Hepatocyte (in vitro differentiated cells): ENCODE measurements at regions not wholly inside any gene's neighbourhood (a gene's known extent, or its start where the extent isn't known, plus 50 kb on each side); places are given as distances from the start of the nearest gene placed in this dataset.

ENCODE experiments used
- DNase-seq: peaks from one replicate; pipeline ENCODE4 v3.0.0-alpha.2; 2016; ENCODE audit warnings: low spot score
- H2AFZ ChIP-seq: fragments of 200-600 bp; sonication (generic); 2 replicates; pipeline ENCODE4 v1.6.0; 2016; ENCODE audit warnings: antibody characterized with exemption, mild to moderate bottlenecking
- H3K27ac ChIP-seq: fragments of 200-600 bp; sonication (generic); 2 replicates; pipeline ENCODE4 v1.5.1; 2016; ENCODE audit warnings: mild to moderate bottlenecking
- H3K27me3 ChIP-seq: fragments of 200-600 bp; sonication (generic); 2 replicates; pipeline ENCODE4 v1.6.1; 2016
- H3K36me3 ChIP-seq: fragments of 200-600 bp; sonication (generic); replicated peaks from 2 replicates; pipeline ENCODE4 v1.5.1; 2016; ENCODE audit warnings: low read depth; ENCODE audit not compliant: insufficient read depth
- H3K4me1 ChIP-seq: fragments of 200-600 bp; sonication (generic); 2 replicates; pipeline ENCODE4 v1.5.1; 2016; ENCODE audit warnings: mild to moderate bottlenecking, moderate library complexity; ENCODE audit not compliant: insufficient read depth
- H3K4me2 ChIP-seq: fragments of 200-600 bp; sonication (generic); 2 replicates; pipeline ENCODE4 v1.6.0; 2016
- H3K4me3 ChIP-seq: fragments of 200-600 bp; sonication (generic); 2 replicates; pipeline ENCODE4 v1.5.1; 2016; ENCODE audit warnings: mild to moderate bottlenecking
- H3K79me2 ChIP-seq: fragments of 200-600 bp; sonication (generic); 2 replicates; pipeline ENCODE4 v1.6.0; 2017; ENCODE audit warnings: mild to moderate bottlenecking
- H3K9me2 ChIP-seq: fragments of 200-600 bp; sonication (generic); replicated peaks from 2 replicates; pipeline ENCODE4 v1.6.0; 2017; ENCODE audit warnings: mild to moderate bottlenecking; ENCODE audit not compliant: insufficient read depth
- H3K9me3 ChIP-seq: fragments of 200-600 bp; sonication (generic); 2 replicates; pipeline ENCODE4 v1.5.1; 2016; ENCODE audit warnings: low read depth, mild to moderate bottlenecking
- H4K20me1 ChIP-seq: fragments of 200-600 bp; sonication (generic); 2 replicates; pipeline ENCODE4 v1.6.0; 2016; ENCODE audit warnings: mild to moderate bottlenecking; ENCODE audit not compliant: insufficient read depth, poor library complexity, severe bottlenecking
- CTCF ChIP-seq: fragments of 200-600 bp; sonication (generic); IDR thresholded peaks from 2 replicates; pipeline ENCODE4 v1.5.1; 2016; ENCODE audit warnings: antibody characterized with exemption, mild to moderate bottlenecking; ENCODE audit not compliant: poor library complexity
- EZH2 ChIP-seq: fragments of 200-600 bp; sonication (generic); IDR thresholded peaks from 2 replicates; pipeline ENCODE4 v1.6.1; 2016; ENCODE audit warnings: antibody characterized with exemption, mild to moderate bottlenecking, borderline replicate concordance
- EZH2phosphoT487 ChIP-seq: fragments of 200-600 bp; sonication (generic); IDR thresholded peaks from one replicate; pipeline ENCODE4 v1.6.1; 2018; ENCODE audit warnings: antibody characterized with exemption, mild to moderate bottlenecking, low read depth, moderate library complexity; ENCODE audit not compliant: unreplicated experiment, severe bottlenecking
- WGBS: methylation state at CpG from one replicate; pipeline ENCODE4 v1.1.6; 2016; ENCODE audit warnings: low lambda C conversion rate; ENCODE audit errors: missing lambda C conversion rate; 5-methylcytosine and 5-hydroxymethylcytosine counted together

- Histone ChIP-seq H3K4me1 (no peaks in the 10 kb centered on the region), H3K9me3 (no peaks in the 10 kb centered on the region), H4K20me1 (no peaks in the 10 kb centered on the region), H3K4me2 (no peak overlapping the region), H3K4me3 (no peak overlapping the region), H3K27me3 (peaks cover 6% of the 10 kb centered on the region), H3K79me2 (no peaks in the 10 kb centered on the region), H3K36me3 (no peaks in the 10 kb centered on the region), H3K27ac (no peak overlapping the region), H2AFZ (no peak overlapping the region), H3K9me2 (no peaks in the 10 kb centered on the region)
- no peak for DNase-seq
- WGBS, result 66% methylated on average over 5 of the region's 5 CpGs
- no peak for TF ChIP-seq CTCF
- no peak for TF ChIP-seq EZH2
- TF ChIP-seq EZH2phosphoT487, result no peak
Observed at GRCh38 chr2:155730804-155731203, 601.7 kb downstream of the NR4A2 start.

GRCh38 chr2:155727187-155727895, 605.2 kb downstream of the NR4A2 start:
- H3K36me3 ChIP-seq, result no peaks in the 10 kb centered on the region
- H3K27ac ChIP-seq, result no peak overlapping the region
- H3K79me2 ChIP-seq, result no peaks in the 10 kb centered on the region
- peaks cover 6% of the 10 kb centered on the region for H3K27me3 ChIP-seq
- H3K4me2 ChIP-seq, result peak overlapping the region; percentile 59
- H3K9me2 ChIP-seq, result no peaks in the 10 kb centered on the region
- no peaks in the 10 kb centered on the region for H4K20me1 ChIP-seq
- no peaks in the 10 kb centered on the region for H3K4me1 ChIP-seq
- TF ChIP-seq EZH2 (no peak), CTCF (no peak), EZH2phosphoT487 (no peak)
- 25% methylated on average over 10 of the region's 10 CpGs for WGBS
- no peak overlapping the region for H2AFZ ChIP-seq
- no peak overlapping the region for H3K4me3 ChIP-seq
- H3K9me3 ChIP-seq, result no peaks in the 10 kb centered on the region
- DNase-seq, result no peak

GRCh38 chr2:155722290-155722689, 610.2 kb downstream of the NR4A2 start:
- Histone ChIP-seq H3K4me2 (no peak overlapping the region), H3K4me3 (no peak overlapping the region), H3K36me3 (no peaks in the 10 kb centered on the region), H3K27me3 (peaks cover 1% of the 10 kb centered on the region), H3K79me2 (no peaks in the 10 kb centered on the region), H3K9me3 (no peaks in the 10 kb centered on the region), H3K4me1 (no peaks in the 10 kb centered on the region), H2AFZ (no peak overlapping the region), H3K9me2 (no peaks in the 10 kb centered on the region), H4K20me1 (no peaks in the 10 kb centered on the region), H3K27ac (no peak overlapping the region)
- 79% methylated on average over 3 of the region's 3 CpGs for WGBS
- DNase-seq, result no peak
- TF ChIP-seq EZH2phosphoT487 (no peak), CTCF (no peak), EZH2 (no peak)
